ENCODE measurements at regions not wholly inside any gene's neighbourhood (a gene's known extent, or its start where the extent isn't known, plus 50 kb on each side); places are given as distances from the start of the nearest gene placed in this dataset.

DNA sequence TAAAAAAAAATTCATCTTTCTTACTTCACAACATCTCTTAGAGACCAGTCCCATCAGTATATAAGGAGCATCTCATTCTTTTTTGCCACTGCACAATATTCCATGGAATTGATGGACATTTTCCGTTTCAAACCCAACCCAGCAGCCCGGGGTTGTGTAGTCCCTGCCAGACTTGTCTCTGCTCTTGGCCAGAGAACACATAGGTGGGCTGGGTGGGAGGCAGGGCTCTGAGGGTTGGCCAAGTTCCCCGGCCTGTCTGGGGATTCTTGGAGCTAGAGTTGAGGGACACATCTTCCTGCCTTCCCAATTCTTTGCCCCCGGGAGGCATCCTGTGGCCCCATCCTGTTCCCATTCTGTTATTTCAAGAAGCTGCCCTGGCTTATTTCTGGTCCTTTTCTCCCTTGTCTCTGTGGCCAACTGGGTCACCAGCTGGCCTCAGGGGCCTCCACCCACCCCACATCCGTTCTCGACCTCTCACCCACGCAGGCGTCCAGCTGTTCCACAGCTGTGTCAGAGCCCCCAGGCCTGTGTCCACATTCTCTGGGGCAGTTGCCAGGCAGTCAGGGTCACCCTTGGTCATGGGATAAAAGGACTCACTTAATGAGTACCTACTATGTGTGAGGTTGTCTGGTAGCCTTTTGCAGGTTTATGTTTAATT, 52.0 kb upstream of the CCDC63 start:
- peak in 3 of 4 donors; percentile 45 to 66 (median 51) for ATAC-seq
- H3K36me3 ChIP-seq (ENCODE audit: insufficient read depth in 1 of 2, low read depth in 1 of 2) = no peaks in the 10 kb centered on the region
- 12 to 19% (median 15%) methylated on average over 8 of the region's 8 CpGs for WGBS, 3 donors
- no peak overlapping the region for H3K4me3 ChIP-seq
- no peaks in the 10 kb centered on the region for H3K4me1 ChIP-seq
- intact Hi-C loops (cut with DNase I) = no loop called here
- TF ChIP-seq, protein P1, sequence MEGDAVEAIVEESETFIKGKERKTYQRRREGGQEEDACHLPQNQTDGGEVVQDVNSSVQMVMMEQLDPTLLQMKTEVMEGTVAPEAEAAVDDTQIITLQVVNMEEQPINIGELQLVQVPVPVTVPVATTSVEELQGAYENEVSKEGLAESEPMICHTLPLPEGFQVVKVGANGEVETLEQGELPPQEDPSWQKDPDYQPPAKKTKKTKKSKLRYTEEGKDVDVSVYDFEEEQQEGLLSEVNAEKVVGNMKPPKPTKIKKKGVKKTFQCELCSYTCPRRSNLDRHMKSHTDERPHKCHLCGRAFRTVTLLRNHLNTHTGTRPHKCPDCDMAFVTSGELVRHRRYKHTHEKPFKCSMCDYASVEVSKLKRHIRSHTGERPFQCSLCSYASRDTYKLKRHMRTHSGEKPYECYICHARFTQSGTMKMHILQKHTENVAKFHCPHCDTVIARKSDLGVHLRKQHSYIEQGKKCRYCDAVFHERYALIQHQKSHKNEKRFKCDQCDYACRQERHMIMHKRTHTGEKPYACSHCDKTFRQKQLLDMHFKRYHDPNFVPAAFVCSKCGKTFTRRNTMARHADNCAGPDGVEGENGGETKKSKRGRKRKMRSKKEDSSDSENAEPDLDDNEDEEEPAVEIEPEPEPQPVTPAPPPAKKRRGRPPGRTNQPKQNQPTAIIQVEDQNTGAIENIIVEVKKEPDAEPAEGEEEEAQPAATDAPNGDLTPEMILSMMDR (IDR thresholded peaks at IDR 0.05) = no peak
- H3K27ac ChIP-seq = no peak overlapping the region
- peak; percentile 68 to 77 for DNase-seq
- H3K27me3 ChIP-seq (ENCODE audit: insufficient read depth in 3 of 3, low read length in 2 of 3) = no peaks in the 10 kb centered on the region
- H3K9me3 ChIP-seq = no peaks in the 10 kb centered on the region

DNA sequence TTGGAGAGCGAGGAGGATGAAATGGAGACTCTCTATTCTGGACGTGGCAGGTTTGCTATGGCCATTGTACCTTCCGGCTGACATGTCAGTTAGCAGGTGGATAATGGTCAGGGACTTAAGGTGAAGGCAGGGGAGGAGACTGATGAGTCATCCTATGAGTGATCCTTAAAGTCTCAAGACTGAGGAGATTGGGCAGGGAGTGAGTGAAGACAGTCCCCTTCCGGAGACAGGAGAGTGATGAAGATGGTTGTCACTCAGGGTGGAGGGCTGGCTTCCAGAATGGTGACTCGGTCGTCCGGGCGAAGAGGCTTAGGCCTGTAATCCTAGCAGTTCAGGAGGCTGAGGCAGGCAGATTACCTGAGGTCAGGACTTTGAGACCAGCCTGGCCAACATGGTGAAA, 49.8 kb upstream of the CCDC63 start:
- TF ChIP-seq, protein P1 (IDR thresholded peaks at IDR 0.05) = no peak
- Histone ChIP-seq H3K4me3 (no peak overlapping the region), H3K4me1 (no peaks in the 10 kb centered on the region), H3K9me3 (no peaks in the 10 kb centered on the region), H3K27ac (no peak overlapping the region), H3K36me3 (ENCODE audit: insufficient read depth in 1 of 2, low read depth in 1 of 2) (no peaks in the 10 kb centered on the region), H3K27me3 (ENCODE audit: insufficient read depth in 3 of 3, low read length in 2 of 3) (no peaks in the 10 kb centered on the region)
- DNase-seq = no peak
- intact Hi-C loops (cut with DNase I) = no loop called here
- no peak for ATAC-seq
- 90 to 93% (median 90%) methylated on average over 8 of the region's 8 CpGs for WGBS, 3 donors

Measured in psoas muscle (tissue), 7 donors.